ENCODE measurements at regions not wholly inside any gene's neighbourhood (a gene's known extent, or its start where the extent isn't known, plus 50 kb on each side); places are given as distances from the start of the nearest gene placed in this dataset.

- DNase-seq (ENCODE audit: low read depth in 1 of 2, low spot score in 1 of 2) = no peak
- TF ChIP-seq POLR2AphosphoS5 (IDR thresholded peaks at IDR 0.05; ENCODE audit: low read depth) (no peak), GABPA (IDR thresholded peaks at IDR 0.05; ENCODE audit: low read depth) (no peak), SPI1 (IDR thresholded peaks at IDR 0.05; ENCODE audit: borderline replicate concordance, low read depth) (no peak)
- TF ChIP-seq, protein P1, sequence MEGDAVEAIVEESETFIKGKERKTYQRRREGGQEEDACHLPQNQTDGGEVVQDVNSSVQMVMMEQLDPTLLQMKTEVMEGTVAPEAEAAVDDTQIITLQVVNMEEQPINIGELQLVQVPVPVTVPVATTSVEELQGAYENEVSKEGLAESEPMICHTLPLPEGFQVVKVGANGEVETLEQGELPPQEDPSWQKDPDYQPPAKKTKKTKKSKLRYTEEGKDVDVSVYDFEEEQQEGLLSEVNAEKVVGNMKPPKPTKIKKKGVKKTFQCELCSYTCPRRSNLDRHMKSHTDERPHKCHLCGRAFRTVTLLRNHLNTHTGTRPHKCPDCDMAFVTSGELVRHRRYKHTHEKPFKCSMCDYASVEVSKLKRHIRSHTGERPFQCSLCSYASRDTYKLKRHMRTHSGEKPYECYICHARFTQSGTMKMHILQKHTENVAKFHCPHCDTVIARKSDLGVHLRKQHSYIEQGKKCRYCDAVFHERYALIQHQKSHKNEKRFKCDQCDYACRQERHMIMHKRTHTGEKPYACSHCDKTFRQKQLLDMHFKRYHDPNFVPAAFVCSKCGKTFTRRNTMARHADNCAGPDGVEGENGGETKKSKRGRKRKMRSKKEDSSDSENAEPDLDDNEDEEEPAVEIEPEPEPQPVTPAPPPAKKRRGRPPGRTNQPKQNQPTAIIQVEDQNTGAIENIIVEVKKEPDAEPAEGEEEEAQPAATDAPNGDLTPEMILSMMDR (IDR thresholded peaks at IDR 0.05; ENCODE audit: insufficient read depth, low read length) = no peak
- TF ChIP-seq, protein P2, sequence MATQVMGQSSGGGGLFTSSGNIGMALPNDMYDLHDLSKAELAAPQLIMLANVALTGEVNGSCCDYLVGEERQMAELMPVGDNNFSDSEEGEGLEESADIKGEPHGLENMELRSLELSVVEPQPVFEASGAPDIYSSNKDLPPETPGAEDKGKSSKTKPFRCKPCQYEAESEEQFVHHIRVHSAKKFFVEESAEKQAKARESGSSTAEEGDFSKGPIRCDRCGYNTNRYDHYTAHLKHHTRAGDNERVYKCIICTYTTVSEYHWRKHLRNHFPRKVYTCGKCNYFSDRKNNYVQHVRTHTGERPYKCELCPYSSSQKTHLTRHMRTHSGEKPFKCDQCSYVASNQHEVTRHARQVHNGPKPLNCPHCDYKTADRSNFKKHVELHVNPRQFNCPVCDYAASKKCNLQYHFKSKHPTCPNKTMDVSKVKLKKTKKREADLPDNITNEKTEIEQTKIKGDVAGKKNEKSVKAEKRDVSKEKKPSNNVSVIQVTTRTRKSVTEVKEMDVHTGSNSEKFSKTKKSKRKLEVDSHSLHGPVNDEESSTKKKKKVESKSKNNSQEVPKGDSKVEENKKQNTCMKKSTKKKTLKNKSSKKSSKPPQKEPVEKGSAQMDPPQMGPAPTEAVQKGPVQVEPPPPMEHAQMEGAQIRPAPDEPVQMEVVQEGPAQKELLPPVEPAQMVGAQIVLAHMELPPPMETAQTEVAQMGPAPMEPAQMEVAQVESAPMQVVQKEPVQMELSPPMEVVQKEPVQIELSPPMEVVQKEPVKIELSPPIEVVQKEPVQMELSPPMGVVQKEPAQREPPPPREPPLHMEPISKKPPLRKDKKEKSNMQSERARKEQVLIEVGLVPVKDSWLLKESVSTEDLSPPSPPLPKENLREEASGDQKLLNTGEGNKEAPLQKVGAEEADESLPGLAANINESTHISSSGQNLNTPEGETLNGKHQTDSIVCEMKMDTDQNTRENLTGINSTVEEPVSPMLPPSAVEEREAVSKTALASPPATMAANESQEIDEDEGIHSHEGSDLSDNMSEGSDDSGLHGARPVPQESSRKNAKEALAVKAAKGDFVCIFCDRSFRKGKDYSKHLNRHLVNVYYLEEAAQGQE (IDR thresholded peaks at IDR 0.05; ENCODE audit: insufficient replicate concordance, low read depth) = no peak
These were observed 165.6 kb upstream of the PRSS16 start for GRCh38 chr6:27081931-27082330.

GRCh38 chr6:27088068-27088467 lies 159.4 kb upstream of the PRSS16 start:
- H3K27ac ChIP-seq (replicated peaks) = no peak overlapping the region
- DNase-seq (ENCODE audit: low read depth in 1 of 2, low spot score in 1 of 2) = no peak
- no peak overlapping the region for H3K4me3 ChIP-seq (replicated peaks; ENCODE audit: insufficient read depth, low read length)
- TF ChIP-seq SPI1 (IDR thresholded peaks at IDR 0.05; ENCODE audit: borderline replicate concordance, low read depth) (no peak), POLR2AphosphoS5 (IDR thresholded peaks at IDR 0.05; ENCODE audit: low read depth) (no peak), GABPA (IDR thresholded peaks at IDR 0.05; ENCODE audit: low read depth) (no peak)
- TF ChIP-seq, protein P1 (IDR thresholded peaks at IDR 0.05; ENCODE audit: insufficient read depth, low read length) = no peak
- TF ChIP-seq, protein P2 (IDR thresholded peaks at IDR 0.05; ENCODE audit: insufficient replicate concordance, low read depth) = no peak
- H3K27me3 ChIP-seq (ENCODE audit: insufficient read depth, poor library complexity, severe bottlenecking) = no peaks in the 10 kb centered on the region

More at GRCh38 chr6:27081931-27082330, 165.6 kb upstream of the PRSS16 start:
- Histone ChIP-seq H3K27me3 (ENCODE audit: insufficient read depth, poor library complexity, severe bottlenecking) (no peaks in the 10 kb centered on the region), H3K27ac (replicated peaks) (no peak overlapping the region), H3K4me3 (replicated peaks; ENCODE audit: insufficient read depth, low read length) (no peak overlapping the region)

DNA sequence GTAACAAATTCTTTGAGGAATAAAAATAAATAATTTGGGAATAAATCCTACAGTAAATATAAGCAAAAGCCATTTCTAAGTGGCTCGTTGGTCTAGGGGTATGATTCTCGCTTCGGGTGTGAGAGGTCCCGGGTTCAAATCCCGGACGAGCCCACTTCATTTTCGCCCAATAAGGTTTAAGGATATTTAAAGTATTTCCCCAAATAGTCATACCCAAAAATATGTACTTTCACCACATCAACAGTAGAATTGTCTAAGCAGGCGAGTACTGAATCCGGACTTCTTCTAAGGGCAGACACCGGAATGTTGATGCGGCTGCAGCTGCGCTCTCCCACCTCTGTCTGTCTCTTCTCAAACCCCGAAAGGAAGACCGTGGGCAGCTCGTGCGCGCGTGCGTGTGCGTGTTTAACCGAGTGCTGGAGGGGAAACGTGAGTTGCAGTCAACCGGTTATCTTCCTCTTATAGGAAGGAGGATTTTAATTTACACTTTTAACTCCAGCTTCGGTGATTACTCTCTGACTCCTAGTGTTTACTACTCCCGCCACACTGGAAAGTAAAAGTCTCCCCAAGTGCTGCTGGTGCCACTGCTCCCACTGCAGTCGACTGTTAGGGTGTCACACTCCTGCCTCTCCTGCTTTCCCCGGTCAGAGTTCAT lies 155.7 kb upstream of the PRSS16 start:
- peak overlapping the region; percentile 34; the same call in 1 of the 2 replicates for H3K27ac ChIP-seq (replicated peaks)
- peak; percentile 28 to 77 for DNase-seq (ENCODE audit: low read depth in 1 of 2, low spot score in 1 of 2)
- H3K27me3 ChIP-seq (ENCODE audit: insufficient read depth, poor library complexity, severe bottlenecking) = no peaks in the 10 kb centered on the region
- peak overlapping the region; percentile 41 for H3K4me3 ChIP-seq (replicated peaks; ENCODE audit: insufficient read depth, low read length)
- no peak for TF ChIP-seq GABPA (IDR thresholded peaks at IDR 0.05; ENCODE audit: low read depth)
- no peak for TF ChIP-seq POLR2AphosphoS5 (IDR thresholded peaks at IDR 0.05; ENCODE audit: low read depth)
- TF ChIP-seq, protein P1 (IDR thresholded peaks at IDR 0.05; ENCODE audit: insufficient read depth, low read length) = no peak
- no peak for TF ChIP-seq SPI1 (IDR thresholded peaks at IDR 0.05; ENCODE audit: borderline replicate concordance, low read depth)
- TF ChIP-seq, protein P2 (IDR thresholded peaks at IDR 0.05; ENCODE audit: insufficient replicate concordance, low read depth) = no peak

Measured in HL-60 (cell line).